ENCODE measurements at regions not wholly inside any gene's neighbourhood (a gene's known extent, or its start where the extent isn't known, plus 50 kb on each side); places are given as distances from the start of the nearest gene placed in this dataset.
"Not testable (repeated sequence)": the region's sequence is repeated elsewhere in the genome, so short reads cannot be mapped to it uniquely, and the experiment has no call there.

DNA sequence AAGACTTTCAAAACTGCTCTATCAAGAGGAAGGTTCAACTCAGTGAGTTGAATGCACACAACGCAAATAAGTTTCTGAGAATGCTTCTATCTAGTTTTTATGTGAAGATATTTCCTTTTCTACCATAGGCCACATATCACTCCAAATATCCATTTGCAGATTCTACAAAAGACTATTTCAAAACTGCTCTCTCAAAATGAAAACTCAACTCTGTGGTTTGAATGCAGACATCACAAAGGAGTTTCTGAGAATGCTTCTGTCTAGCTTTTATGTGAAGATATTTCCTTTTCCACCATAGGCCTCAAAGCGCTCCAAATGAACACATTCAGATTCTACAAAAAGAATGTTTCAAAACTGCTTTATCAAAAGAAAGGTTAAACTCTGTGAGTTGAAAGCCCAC is 1093.1 kb upstream of the DEFB115 start:
- not testable (repeated sequence) for H3K4me1 ChIP-seq; H3K4me3 ChIP-seq (ENCODE audit: low read depth, low read length); H3K27me3 ChIP-seq; H3K9me3 ChIP-seq; DNase-seq; H3K36me3 ChIP-seq

DNA sequence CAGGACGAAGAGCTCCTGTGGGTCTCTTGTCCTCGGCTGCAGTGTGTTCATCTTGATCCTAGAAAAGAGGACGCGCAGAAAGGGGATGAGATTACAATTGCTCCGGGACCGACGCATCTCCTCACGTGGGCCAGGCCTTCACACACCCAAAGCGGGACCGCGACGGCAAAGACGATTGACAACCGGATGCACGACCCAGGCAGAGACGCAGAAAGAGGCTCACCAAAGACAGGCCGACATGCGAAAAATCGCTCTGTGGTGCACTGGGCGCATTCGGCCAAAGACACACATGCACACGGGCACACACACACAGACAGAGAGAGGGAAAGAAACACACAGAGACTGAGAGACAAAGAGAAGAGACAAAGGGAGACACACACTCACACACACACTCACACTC is 1089.9 kb upstream of the DEFB115 start:
- no peak for DNase-seq
- TF ChIP-seq, protein P1, sequence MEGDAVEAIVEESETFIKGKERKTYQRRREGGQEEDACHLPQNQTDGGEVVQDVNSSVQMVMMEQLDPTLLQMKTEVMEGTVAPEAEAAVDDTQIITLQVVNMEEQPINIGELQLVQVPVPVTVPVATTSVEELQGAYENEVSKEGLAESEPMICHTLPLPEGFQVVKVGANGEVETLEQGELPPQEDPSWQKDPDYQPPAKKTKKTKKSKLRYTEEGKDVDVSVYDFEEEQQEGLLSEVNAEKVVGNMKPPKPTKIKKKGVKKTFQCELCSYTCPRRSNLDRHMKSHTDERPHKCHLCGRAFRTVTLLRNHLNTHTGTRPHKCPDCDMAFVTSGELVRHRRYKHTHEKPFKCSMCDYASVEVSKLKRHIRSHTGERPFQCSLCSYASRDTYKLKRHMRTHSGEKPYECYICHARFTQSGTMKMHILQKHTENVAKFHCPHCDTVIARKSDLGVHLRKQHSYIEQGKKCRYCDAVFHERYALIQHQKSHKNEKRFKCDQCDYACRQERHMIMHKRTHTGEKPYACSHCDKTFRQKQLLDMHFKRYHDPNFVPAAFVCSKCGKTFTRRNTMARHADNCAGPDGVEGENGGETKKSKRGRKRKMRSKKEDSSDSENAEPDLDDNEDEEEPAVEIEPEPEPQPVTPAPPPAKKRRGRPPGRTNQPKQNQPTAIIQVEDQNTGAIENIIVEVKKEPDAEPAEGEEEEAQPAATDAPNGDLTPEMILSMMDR (IDR thresholded peaks at IDR 0.05; ENCODE audit: low read depth, low read length): no peak
- H3K36me3 ChIP-seq: no peaks in the 10 kb centered on the region
- no peaks in the 10 kb centered on the region for H3K4me1 ChIP-seq
- no peaks in the 10 kb centered on the region for H3K27me3 ChIP-seq
- H3K9me3 ChIP-seq: no peaks in the 10 kb centered on the region
- no peak overlapping the region for H3K4me3 ChIP-seq (ENCODE audit: low read depth, low read length)

DNA sequence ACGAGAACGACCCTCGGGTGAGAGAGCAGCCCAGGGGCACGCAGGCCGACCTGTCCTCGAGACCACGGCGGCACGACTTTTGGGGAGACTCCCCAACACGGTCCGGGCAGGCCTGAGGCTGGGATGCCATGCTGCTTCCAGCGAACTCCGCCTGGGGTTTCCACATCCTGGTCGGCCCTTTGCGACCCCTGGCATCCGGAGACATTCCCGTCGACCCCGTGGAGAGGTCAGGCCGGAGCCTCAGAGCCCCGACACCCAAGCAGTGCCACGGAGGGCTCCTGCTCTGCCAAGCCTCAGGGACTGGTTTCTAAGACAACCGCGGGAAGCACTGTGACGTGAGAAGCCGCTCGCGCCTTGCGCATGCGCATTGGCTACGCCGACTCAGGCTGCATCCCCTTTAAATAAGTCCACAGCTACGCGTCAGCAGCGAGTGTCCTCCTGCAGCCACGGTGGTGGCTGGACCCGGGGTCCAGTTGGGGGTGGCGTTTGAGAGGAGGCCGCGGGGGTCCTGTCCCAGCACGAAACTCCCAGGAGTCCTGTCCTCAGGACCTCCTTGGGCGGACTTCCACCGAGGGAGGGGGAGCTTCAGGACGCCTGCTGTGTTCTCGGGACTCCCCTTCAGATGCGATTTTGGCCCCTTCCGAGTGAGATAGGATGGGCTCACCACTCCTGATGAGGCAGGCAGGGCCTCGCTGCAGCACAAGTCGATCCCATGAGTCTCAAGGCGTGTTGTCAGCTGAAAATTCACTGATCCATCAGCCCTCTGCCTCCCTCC is 1089.3 kb upstream of the DEFB115 start:
- peak; percentile 6 for DNase-seq
- TF ChIP-seq, protein P1 (IDR thresholded peaks at IDR 0.05; ENCODE audit: low read depth, low read length): no peak
- no peaks in the 10 kb centered on the region for H3K9me3 ChIP-seq
- no peaks in the 10 kb centered on the region for H3K36me3 ChIP-seq
- H3K27me3 ChIP-seq: no peaks in the 10 kb centered on the region
- H3K4me3 ChIP-seq (ENCODE audit: low read depth, low read length): no peak overlapping the region
- H3K4me1 ChIP-seq: no peaks in the 10 kb centered on the region

DNA sequence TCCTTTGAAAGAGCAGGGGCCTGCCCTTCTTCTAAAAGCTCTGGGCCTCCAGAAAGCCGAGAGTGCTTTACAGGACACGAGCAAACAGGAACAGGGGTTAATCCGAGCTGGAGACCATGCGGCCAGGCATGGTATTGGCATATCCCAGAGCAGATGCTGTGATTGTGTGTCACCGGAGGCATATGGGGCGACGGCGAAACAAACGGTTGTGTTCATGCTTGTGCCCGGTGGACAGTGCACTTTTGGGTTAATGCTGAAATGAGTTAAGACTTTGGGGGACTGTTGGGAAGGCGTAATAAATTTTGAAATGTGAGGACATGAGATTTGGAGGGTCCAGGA is 1088.7 kb upstream of the DEFB115 start:
- Histone ChIP-seq H3K27me3 (no peaks in the 10 kb centered on the region), H3K36me3 (no peaks in the 10 kb centered on the region), H3K9me3 (no peaks in the 10 kb centered on the region), H3K4me1 (no peaks in the 10 kb centered on the region), H3K4me3 (ENCODE audit: low read depth, low read length) (no peak overlapping the region)
- TF ChIP-seq, protein P1 (IDR thresholded peaks at IDR 0.05; ENCODE audit: low read depth, low read length): no peak
- no peak for DNase-seq

DNA sequence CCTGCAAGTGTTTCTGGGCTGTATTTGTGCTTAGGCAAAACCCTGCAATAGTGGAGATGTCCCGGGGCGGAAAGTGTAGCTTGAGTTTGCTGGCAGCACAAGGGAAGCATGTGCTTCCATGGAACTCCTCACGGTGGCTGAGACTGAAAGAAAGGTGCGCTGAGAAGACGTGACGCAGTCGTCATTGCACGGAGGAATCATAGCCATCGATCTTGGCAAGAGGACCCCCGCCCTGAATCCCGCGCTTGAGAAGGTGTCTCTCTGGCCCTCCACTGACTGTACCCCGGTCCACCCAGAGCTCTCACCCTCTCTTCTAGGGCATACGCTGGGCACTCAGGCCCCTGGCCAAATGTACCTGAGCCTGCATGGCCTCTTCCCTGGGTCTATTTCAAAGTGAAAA is 1081.8 kb upstream of the DEFB115 start:
- TF ChIP-seq, protein P1 (IDR thresholded peaks at IDR 0.05; ENCODE audit: low read depth, low read length): no peak
- H3K9me3 ChIP-seq: no peaks in the 10 kb centered on the region
- no peak for DNase-seq

DNA sequence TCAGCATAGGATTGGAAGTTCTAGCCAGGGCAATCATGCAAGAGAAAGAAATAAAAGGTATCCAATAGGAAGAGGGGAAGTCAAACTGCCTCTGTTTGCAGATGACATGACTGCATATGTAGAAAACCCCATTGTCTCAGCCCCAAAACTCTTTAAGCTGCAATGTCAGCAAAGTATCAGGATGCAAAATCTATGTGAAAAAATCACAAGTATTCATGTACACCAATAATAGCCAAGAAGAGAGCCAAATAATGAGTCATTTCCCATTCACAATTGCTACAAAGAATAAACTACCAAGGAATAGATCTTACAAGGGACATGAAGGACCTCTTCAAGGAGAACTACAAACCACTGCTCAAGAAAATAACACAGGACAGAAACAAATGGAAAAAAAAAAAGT is 1074.3 kb upstream of the DEFB115 start:
- H3K9me3 ChIP-seq; H3K27me3 ChIP-seq; DNase-seq; H3K4me1 ChIP-seq; H3K4me3 ChIP-seq (ENCODE audit: low read depth, low read length); H3K36me3 ChIP-seq: not testable (repeated sequence)

More for the DNA sequence above, 1081.8 kb upstream of the DEFB115 start:
- no peaks in the 10 kb centered on the region for H3K36me3 ChIP-seq
- H3K4me3 ChIP-seq (ENCODE audit: low read depth, low read length): no peak overlapping the region
- H3K4me1 ChIP-seq: no peaks in the 10 kb centered on the region
- H3K27me3 ChIP-seq: no peaks in the 10 kb centered on the region

DNA sequence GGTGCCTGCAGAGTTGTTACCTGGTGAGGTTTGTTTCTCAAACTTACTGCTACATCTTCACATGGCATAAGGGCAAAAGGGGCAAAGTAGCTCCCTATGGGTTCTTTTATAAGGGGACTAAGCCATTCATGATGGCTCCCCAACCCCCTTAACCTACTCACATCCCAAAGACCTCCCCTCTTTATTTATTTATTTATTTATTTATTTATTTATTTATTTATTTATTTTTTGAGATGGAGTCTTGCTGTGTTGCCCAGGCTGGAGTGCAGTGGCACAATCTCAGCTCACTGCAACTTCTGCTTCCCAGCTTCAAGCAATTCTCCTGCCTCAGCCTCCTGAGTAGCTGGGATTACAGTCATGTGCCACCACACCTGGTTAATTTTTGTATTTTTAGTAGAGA is 1065.7 kb upstream of the DEFB115 start:
- H3K36me3 ChIP-seq; H3K4me1 ChIP-seq; DNase-seq; H3K4me3 ChIP-seq (ENCODE audit: low read depth, low read length); H3K9me3 ChIP-seq; H3K27me3 ChIP-seq: not testable (repeated sequence)

DNA sequence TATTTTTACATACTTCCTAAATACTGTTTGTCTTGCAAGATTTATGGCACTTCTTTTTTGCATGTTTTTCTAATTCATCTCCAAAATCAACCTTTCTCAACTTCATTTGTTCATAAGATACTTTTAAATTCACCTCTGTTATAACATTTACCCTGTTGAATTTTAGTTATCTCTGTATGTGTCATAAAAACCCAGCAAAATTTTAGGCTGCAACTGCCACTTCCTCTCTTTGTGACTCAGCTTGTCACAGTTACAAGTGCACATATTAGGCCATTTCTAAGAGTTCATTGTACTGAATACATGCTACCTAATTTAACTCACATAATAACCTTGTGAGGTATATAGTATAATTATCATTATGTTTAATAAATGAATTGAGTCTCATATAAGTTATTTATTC is 1023.0 kb upstream of the DEFB115 start:
- not testable (repeated sequence) for H3K36me3 ChIP-seq; DNase-seq; H3K9me3 ChIP-seq; H3K4me3 ChIP-seq (ENCODE audit: low read depth, low read length); H3K4me1 ChIP-seq; H3K27me3 ChIP-seq

DNA sequence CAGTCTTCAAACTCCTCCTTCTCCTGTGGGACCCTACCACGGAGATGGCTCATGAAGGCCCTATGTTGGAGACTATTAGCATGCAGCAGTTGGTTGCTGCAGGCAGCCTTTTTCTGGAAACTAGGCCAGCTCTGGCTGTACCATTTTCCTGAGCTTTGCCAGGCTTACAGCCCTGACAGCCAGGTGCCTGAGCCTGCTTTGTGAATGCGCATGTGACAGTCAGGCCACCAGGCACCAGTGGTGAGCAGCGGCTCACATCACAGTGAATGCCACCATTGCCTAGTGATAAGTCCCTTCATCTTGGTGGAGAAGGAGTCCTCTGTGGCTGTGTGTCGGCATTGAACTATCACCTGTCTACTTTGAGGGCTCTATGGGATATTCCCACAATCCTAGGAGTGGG is 982.4 kb upstream of the DEFB115 start:
- DNase-seq; H3K4me1 ChIP-seq; H3K9me3 ChIP-seq; H3K27me3 ChIP-seq; H3K4me3 ChIP-seq (ENCODE audit: low read depth, low read length); H3K36me3 ChIP-seq: not testable (repeated sequence)
